ENCODE measurements at regions not wholly inside any gene's neighbourhood (a gene's known extent, or its start where the extent isn't known, plus 50 kb on each side); places are given as distances from the start of the nearest gene placed in this dataset.

GRCh38 chr11:38256436-38256835 is 1658.4 kb upstream of the RAG2 start:
- intact Hi-C loops (cut with DNase I): no loop called here
- no peak for ATAC-seq
- no peaks in the 10 kb centered on the region for H3K9me3 ChIP-seq
- H3K27ac ChIP-seq: no peak overlapping the region
- DNase-seq: no peak
- H3K4me1 ChIP-seq: no peaks in the 10 kb centered on the region
- no peak for TF ChIP-seq CTCF (IDR thresholded peaks at IDR 0.05)
- H3K36me3 ChIP-seq (ENCODE audit: insufficient read depth in 1 of 2, low read depth in 1 of 2): no peaks in the 10 kb centered on the region
- H3K27me3 ChIP-seq (ENCODE audit: insufficient read depth in 3 of 3, low read length in 2 of 3): no peaks in the 10 kb centered on the region
- no peak overlapping the region for H3K4me3 ChIP-seq

GRCh38 chr11:38254913-38255312 is 1656.9 kb upstream of the RAG2 start:
- TF ChIP-seq CTCF (IDR thresholded peaks at IDR 0.05): no peak
- Histone ChIP-seq H3K4me3 (no peak overlapping the region), H3K36me3 (ENCODE audit: insufficient read depth in 1 of 2, low read depth in 1 of 2) (no peaks in the 10 kb centered on the region), H3K27me3 (ENCODE audit: insufficient read depth in 3 of 3, low read length in 2 of 3) (no peaks in the 10 kb centered on the region), H3K4me1 (no peaks in the 10 kb centered on the region), H3K9me3 (no peaks in the 10 kb centered on the region), H3K27ac (no peak overlapping the region)
- DNase-seq: no peak
- intact Hi-C loops (cut with DNase I): no loop called here
- 55 to 87% (median 80%) methylated on average over 2 of the region's 2 CpGs for WGBS, 3 donors
- no peak for ATAC-seq

GRCh38 chr11:38252620-38253019 is 1654.6 kb upstream of the RAG2 start:
- Histone ChIP-seq H3K27me3 (ENCODE audit: insufficient read depth in 3 of 3, low read length in 2 of 3) (no peaks in the 10 kb centered on the region), H3K36me3 (ENCODE audit: insufficient read depth in 1 of 2, low read depth in 1 of 2) (no peaks in the 10 kb centered on the region), H3K4me1 (no peaks in the 10 kb centered on the region), H3K27ac (no peak overlapping the region), H3K9me3 (no peaks in the 10 kb centered on the region), H3K4me3 (no peak overlapping the region)
- intact Hi-C loops (cut with DNase I): no loop called here
- no peak for ATAC-seq
- no peak for DNase-seq
- TF ChIP-seq CTCF (IDR thresholded peaks at IDR 0.05): no peak

DNA sequence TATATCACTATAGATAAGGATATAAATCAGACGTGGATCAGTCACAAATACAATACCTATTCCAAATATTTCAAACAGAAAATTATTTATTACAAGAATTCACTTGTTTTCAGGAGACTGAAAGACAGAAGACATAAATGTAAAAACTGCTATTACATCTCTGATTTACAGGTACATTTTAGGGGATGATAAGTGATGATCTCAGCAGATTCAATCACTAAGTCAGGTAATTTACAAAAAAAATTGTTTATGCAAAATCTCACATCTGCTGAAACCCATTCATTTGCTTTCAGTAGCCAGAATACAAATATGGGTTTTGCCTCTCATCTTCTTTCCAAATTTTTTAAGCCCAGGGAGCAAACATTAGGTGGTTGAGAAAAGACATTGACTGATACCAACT is 1648.4 kb upstream of the RAG2 start:
- Histone ChIP-seq H3K9me3 (no peaks in the 10 kb centered on the region), H3K4me1 (no peaks in the 10 kb centered on the region), H3K27me3 (ENCODE audit: insufficient read depth in 3 of 3, low read length in 2 of 3) (no peaks in the 10 kb centered on the region), H3K4me3 (no peak overlapping the region), H3K27ac (no peak overlapping the region), H3K36me3 (ENCODE audit: insufficient read depth in 1 of 2, low read depth in 1 of 2) (no peaks in the 10 kb centered on the region)
- ATAC-seq (no peak), DNase-seq (no peak)
- WGBS, 3 donors: 65 to 79% (median 75%) methylated on average over 1 of the region's 1 CpG
- no peak for TF ChIP-seq CTCF (IDR thresholded peaks at IDR 0.05)
- intact Hi-C loops (cut with DNase I): no loop called here

GRCh38 chr11:38226684-38227083 is 1628.6 kb upstream of the RAG2 start:
- WGBS, 3 donors: 94 to 95% (median 94%) methylated on average over 3 of the region's 3 CpGs
- Histone ChIP-seq H3K36me3 (ENCODE audit: insufficient read depth in 1 of 2, low read depth in 1 of 2) (no peaks in the 10 kb centered on the region), H3K4me3 (no peak overlapping the region), H3K27me3 (ENCODE audit: insufficient read depth in 3 of 3, low read length in 2 of 3) (no peaks in the 10 kb centered on the region), H3K4me1 (no peaks in the 10 kb centered on the region), H3K27ac (no peak overlapping the region), H3K9me3 (no peaks in the 10 kb centered on the region)
- intact Hi-C loops (cut with DNase I): no loop called here
- ATAC-seq: no peak
- TF ChIP-seq CTCF (IDR thresholded peaks at IDR 0.05): no peak
- DNase-seq: no peak

Data from psoas muscle (tissue), 7 donors.